ENCODE measurements at regions not wholly inside any gene's neighbourhood (a gene's known extent, or its start where the extent isn't known, plus 50 kb on each side); places are given as distances from the start of the nearest gene placed in this dataset.

GRCh38 chr2:118171546-118171945 lies 83.3 kb downstream of the INSIG2 start:
- in situ Hi-C loops (cut with MboI; ENCODE audit: low sequenced_read_pairs), result no loop called here

DNA sequence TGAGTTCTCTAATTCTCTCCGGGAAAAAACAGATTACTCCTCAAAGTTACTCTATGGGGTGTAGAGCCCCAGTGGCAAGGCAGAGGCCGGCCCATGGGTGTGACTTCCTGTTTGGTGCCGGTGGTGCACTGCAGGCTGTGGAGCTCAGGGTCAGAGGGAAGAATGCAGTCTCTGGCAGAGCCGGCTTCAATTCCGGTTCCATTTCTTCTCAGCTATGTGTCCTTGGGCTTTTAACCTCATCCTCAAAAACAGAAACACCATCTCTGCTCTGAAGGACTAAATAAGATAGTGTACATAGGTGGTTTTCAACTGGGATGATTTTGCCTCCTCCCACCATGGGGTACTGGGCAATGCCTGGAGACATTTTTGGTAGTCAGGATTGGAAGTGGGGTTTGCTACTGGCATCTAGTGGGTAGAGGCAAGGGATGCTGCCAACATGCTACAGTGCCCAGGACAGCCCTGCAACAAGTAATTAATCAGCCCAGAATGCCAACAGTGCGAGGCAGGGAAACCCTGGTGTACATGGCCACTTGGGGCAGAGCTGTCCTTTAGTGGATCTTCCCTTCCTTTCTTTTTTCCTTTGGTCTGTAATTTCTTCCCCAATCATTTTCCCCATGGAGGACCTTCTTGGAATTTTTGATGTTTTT lies 81.2 kb downstream of the INSIG2 start:
- in situ Hi-C loops (cut with MboI; ENCODE audit: low sequenced_read_pairs), result no loop called here

DNA sequence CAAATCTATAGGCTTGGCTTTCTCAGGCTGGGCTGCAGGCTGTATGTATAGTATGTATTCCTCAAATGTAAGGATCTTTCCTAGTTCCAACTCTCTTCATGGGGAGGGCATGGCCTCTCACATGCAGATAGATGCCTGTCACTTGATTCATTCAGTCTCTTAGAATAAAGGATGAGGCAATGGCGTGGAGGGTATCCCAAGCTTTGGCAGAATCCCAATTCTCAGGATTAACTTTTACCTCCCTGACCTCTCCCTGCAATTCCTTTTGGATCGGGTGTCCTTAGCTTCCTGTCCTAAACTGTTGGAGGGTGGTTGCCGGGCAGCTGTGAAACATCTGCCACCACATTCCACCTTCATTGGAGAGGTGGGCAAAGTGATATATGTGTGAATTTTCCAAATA lies 80.3 kb downstream of the INSIG2 start:
- in situ Hi-C loops (cut with MboI; ENCODE audit: low sequenced_read_pairs), result no loop called here

DNA sequence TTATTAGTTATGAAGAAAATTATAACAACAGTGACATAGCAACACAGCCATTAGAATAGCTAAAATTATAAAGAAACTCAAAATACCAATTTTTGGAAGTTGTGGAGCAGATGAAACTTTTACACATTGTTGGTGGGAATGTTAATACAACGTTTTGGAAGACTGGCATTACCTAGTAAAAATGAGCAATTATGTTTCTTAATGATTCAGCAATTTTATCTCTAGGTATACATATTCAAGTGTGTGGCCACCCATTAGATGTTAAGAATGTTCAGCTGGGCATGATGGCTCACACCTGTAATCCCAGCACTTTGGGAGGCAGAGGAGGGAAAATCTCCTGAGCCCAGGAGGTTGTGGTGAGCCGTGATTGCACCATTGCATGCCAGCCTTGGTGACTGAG lies 78.8 kb downstream of the INSIG2 start:
- in situ Hi-C loops (cut with MboI; ENCODE audit: low sequenced_read_pairs), result no loop called here

GRCh38 chr2:118166242-118166641 lies 78.0 kb downstream of the INSIG2 start:
- in situ Hi-C loops (cut with MboI; ENCODE audit: low sequenced_read_pairs), result no loop called here

- in situ Hi-C loops (cut with MboI; ENCODE audit: low sequenced_read_pairs), result no loop called here
These were observed 77.3 kb downstream of the INSIG2 start for GRCh38 chr2:118165595-118165994.

Data from HL-60/S4 (cell line).